ENCODE measurements at regions not wholly inside any gene's neighbourhood (a gene's known extent, or its start where the extent isn't known, plus 50 kb on each side); places are given as distances from the start of the nearest gene placed in this dataset.

- no peak overlapping the region for H3K4me3 ChIP-seq (ENCODE audit: control insufficient read depth in 1 of 7, extremely low read depth in 1 of 7, insufficient read depth in 4 of 7, low read depth in 2 of 7, low read length in 6 of 7)
- no peaks in the 10 kb centered on the region for H3K9me3 ChIP-seq (ENCODE audit: control extremely low read depth in 1 of 5, control insufficient read depth in 4 of 5, insufficient read depth in 2 of 5, low read depth in 1 of 5, low read length in 4 of 5)
- peaks cover 0 to 17% (median 5%) of the 10 kb centered on the region in 5 experiments for H3K27me3 ChIP-seq (replicated peaks in 2 of 5; ENCODE audit: control insufficient read depth in 4 of 5, insufficient read depth in 5 of 5, low read length in 4 of 5)
- WGBS (ENCODE audit: insufficient coverage): 99% methylated on average over 7 of the region's 7 CpGs
- H3K27ac ChIP-seq (ENCODE audit: insufficient read depth in 1 of 2, low read depth in 1 of 2, low read length in 2 of 2, poor library complexity in 1 of 2, severe bottlenecking in 2 of 2): no peak overlapping the region
- ChIA-PET CTCF (no interaction called here), POLR2A (no interaction called here)
- peaks cover 0 to 8% (median 2%) of the 10 kb centered on the region in 4 experiments for H3K4me1 ChIP-seq (ENCODE audit: control extremely low read depth in 1 of 4, control insufficient read depth in 4 of 4, insufficient read depth in 4 of 4, low read length in 3 of 4)
- H3K36me3 ChIP-seq (ENCODE audit: control insufficient read depth in 4 of 4, insufficient read depth in 4 of 4, low read length in 3 of 4): no peaks in the 10 kb centered on the region
- DNase-seq: no peak
Measured at GRCh38 chr11:122435540-122436187, 219.9 kb upstream of the UBASH3B start.

- peak in 2 of 3 donors; percentile 1 to 15 for DNase-seq
Measured at GRCh38 chr11:122434786-122435185, 220.7 kb upstream of the UBASH3B start.

GRCh38 chr11:122430490-122430889 lies 225.0 kb upstream of the UBASH3B start:
- POLR2A ChIA-PET: no interaction called here
- H3K36me3 ChIP-seq (ENCODE audit: control insufficient read depth in 4 of 4, insufficient read depth in 4 of 4, low read length in 3 of 4): no peaks in the 10 kb centered on the region
- H3K4me3 ChIP-seq (ENCODE audit: control insufficient read depth in 1 of 7, extremely low read depth in 1 of 7, insufficient read depth in 4 of 7, low read depth in 2 of 7, low read length in 6 of 7): no peak overlapping the region
- CTCF ChIA-PET: interaction anchor here (1.4 kb wide), 1 partner anchor 217 kb away, joined by 3 read pairs; no protein-coding TSS in a partner anchor
- no peaks in the 10 kb centered on the region for H3K4me1 ChIP-seq (ENCODE audit: control extremely low read depth in 1 of 4, control insufficient read depth in 4 of 4, insufficient read depth in 4 of 4, low read length in 3 of 4)
- no peak overlapping the region for H3K27ac ChIP-seq (ENCODE audit: insufficient read depth in 1 of 2, low read depth in 1 of 2, low read length in 2 of 2, poor library complexity in 1 of 2, severe bottlenecking in 2 of 2)
- 98% methylated on average over 4 of the region's 4 CpGs for WGBS (ENCODE audit: insufficient coverage)
- H3K9me3 ChIP-seq (ENCODE audit: control extremely low read depth in 1 of 5, control insufficient read depth in 4 of 5, insufficient read depth in 2 of 5, low read depth in 1 of 5, low read length in 4 of 5): no peaks in the 10 kb centered on the region
- no peak for DNase-seq
- H3K27me3 ChIP-seq (replicated peaks in 2 of 5; ENCODE audit: control insufficient read depth in 4 of 5, insufficient read depth in 5 of 5, low read length in 4 of 5): no peaks in the 10 kb centered on the region

More at GRCh38 chr11:122434786-122435185, 220.7 kb upstream of the UBASH3B start:
- H3K27ac ChIP-seq (ENCODE audit: insufficient read depth in 1 of 2, low read depth in 1 of 2, low read length in 2 of 2, poor library complexity in 1 of 2, severe bottlenecking in 2 of 2): no peak overlapping the region
- H3K4me1 ChIP-seq (ENCODE audit: control extremely low read depth in 1 of 4, control insufficient read depth in 4 of 4, insufficient read depth in 4 of 4, low read length in 3 of 4): peaks cover 0 to 1% (median 0%) of the 10 kb centered on the region in 4 experiments
- WGBS (ENCODE audit: insufficient coverage): no CpG with 5 or more reads among the region's 1 CpG
- peaks cover 0 to 10% (median 0%) of the 10 kb centered on the region in 5 experiments for H3K27me3 ChIP-seq (replicated peaks in 2 of 5; ENCODE audit: control insufficient read depth in 4 of 5, insufficient read depth in 5 of 5, low read length in 4 of 5)
- ChIA-PET POLR2A (no interaction called here), CTCF (no interaction called here)
- H3K9me3 ChIP-seq (ENCODE audit: control extremely low read depth in 1 of 5, control insufficient read depth in 4 of 5, insufficient read depth in 2 of 5, low read depth in 1 of 5, low read length in 4 of 5): no peaks in the 10 kb centered on the region
- no peak overlapping the region for H3K4me3 ChIP-seq (ENCODE audit: control insufficient read depth in 1 of 7, extremely low read depth in 1 of 7, insufficient read depth in 4 of 7, low read depth in 2 of 7, low read length in 6 of 7)
- no peaks in the 10 kb centered on the region for H3K36me3 ChIP-seq (ENCODE audit: control insufficient read depth in 4 of 4, insufficient read depth in 4 of 4, low read length in 3 of 4)

- Histone ChIP-seq H3K4me3 (ENCODE audit: control insufficient read depth in 1 of 7, extremely low read depth in 1 of 7, insufficient read depth in 4 of 7, low read depth in 2 of 7, low read length in 6 of 7) (no peak overlapping the region), H3K36me3 (ENCODE audit: control insufficient read depth in 4 of 4, insufficient read depth in 4 of 4, low read length in 3 of 4) (no peaks in the 10 kb centered on the region), H3K9me3 (ENCODE audit: control extremely low read depth in 1 of 5, control insufficient read depth in 4 of 5, insufficient read depth in 2 of 5, low read depth in 1 of 5, low read length in 4 of 5) (no peaks in the 10 kb centered on the region), H3K27me3 (replicated peaks in 2 of 5; ENCODE audit: control insufficient read depth in 4 of 5, insufficient read depth in 5 of 5, low read length in 4 of 5) (no peaks in the 10 kb centered on the region), H3K4me1 (ENCODE audit: control extremely low read depth in 1 of 4, control insufficient read depth in 4 of 4, insufficient read depth in 4 of 4, low read length in 3 of 4) (no peaks in the 10 kb centered on the region), H3K27ac (ENCODE audit: insufficient read depth in 1 of 2, low read depth in 1 of 2, low read length in 2 of 2, poor library complexity in 1 of 2, severe bottlenecking in 2 of 2) (no peak overlapping the region)
- ChIA-PET POLR2A (no interaction called here), CTCF (no interaction called here)
- DNase-seq: no peak
- WGBS (ENCODE audit: insufficient coverage): 80% methylated on average over 1 of the region's 2 CpGs
Measured at GRCh38 chr11:122426073-122426472, 229.4 kb upstream of the UBASH3B start.

GRCh38 chr11:122424636-122425035 lies 230.9 kb upstream of the UBASH3B start:
- no peaks in the 10 kb centered on the region for H3K9me3 ChIP-seq (ENCODE audit: control extremely low read depth in 1 of 5, control insufficient read depth in 4 of 5, insufficient read depth in 2 of 5, low read depth in 1 of 5, low read length in 4 of 5)
- no peaks in the 10 kb centered on the region for H3K36me3 ChIP-seq (ENCODE audit: control insufficient read depth in 4 of 4, insufficient read depth in 4 of 4, low read length in 3 of 4)
- no peak for DNase-seq
- H3K4me3 ChIP-seq (ENCODE audit: control insufficient read depth in 1 of 7, extremely low read depth in 1 of 7, insufficient read depth in 4 of 7, low read depth in 2 of 7, low read length in 6 of 7): no peak overlapping the region
- ChIA-PET POLR2A (no interaction called here), CTCF (interaction anchor here (0.5 kb wide), 1 partner anchor 719 kb away, joined by 7 read pairs; no protein-coding TSS in a partner anchor)
- H3K27me3 ChIP-seq (replicated peaks in 2 of 5; ENCODE audit: control insufficient read depth in 4 of 5, insufficient read depth in 5 of 5, low read length in 4 of 5): no peaks in the 10 kb centered on the region
- WGBS (ENCODE audit: insufficient coverage): no CpG with 5 or more reads among the region's 1 CpG
- no peak overlapping the region for H3K27ac ChIP-seq (ENCODE audit: insufficient read depth in 1 of 2, low read depth in 1 of 2, low read length in 2 of 2, poor library complexity in 1 of 2, severe bottlenecking in 2 of 2)
- H3K4me1 ChIP-seq (ENCODE audit: control extremely low read depth in 1 of 4, control insufficient read depth in 4 of 4, insufficient read depth in 4 of 4, low read length in 3 of 4): no peaks in the 10 kb centered on the region

GRCh38 chr11:122423886-122424285 lies 231.6 kb upstream of the UBASH3B start:
- H3K4me1 ChIP-seq (ENCODE audit: control extremely low read depth in 1 of 4, control insufficient read depth in 4 of 4, insufficient read depth in 4 of 4, low read length in 3 of 4): no peaks in the 10 kb centered on the region
- H3K27ac ChIP-seq (ENCODE audit: insufficient read depth in 1 of 2, low read depth in 1 of 2, low read length in 2 of 2, poor library complexity in 1 of 2, severe bottlenecking in 2 of 2): no peak overlapping the region
- WGBS (ENCODE audit: insufficient coverage): 100% methylated on average over 2 of the region's 3 CpGs
- DNase-seq: no peak
- H3K4me3 ChIP-seq (ENCODE audit: control insufficient read depth in 1 of 7, extremely low read depth in 1 of 7, insufficient read depth in 4 of 7, low read depth in 2 of 7, low read length in 6 of 7): no peak overlapping the region
- POLR2A ChIA-PET: no interaction called here
- H3K36me3 ChIP-seq (ENCODE audit: control insufficient read depth in 4 of 4, insufficient read depth in 4 of 4, low read length in 3 of 4): no peaks in the 10 kb centered on the region
- CTCF ChIA-PET: no interaction called here
- H3K9me3 ChIP-seq (ENCODE audit: control extremely low read depth in 1 of 5, control insufficient read depth in 4 of 5, insufficient read depth in 2 of 5, low read depth in 1 of 5, low read length in 4 of 5): no peaks in the 10 kb centered on the region
- H3K27me3 ChIP-seq (replicated peaks in 2 of 5; ENCODE audit: control insufficient read depth in 4 of 5, insufficient read depth in 5 of 5, low read length in 4 of 5): no peaks in the 10 kb centered on the region

- Histone ChIP-seq H3K36me3 (ENCODE audit: control insufficient read depth in 4 of 4, insufficient read depth in 4 of 4, low read length in 3 of 4) (no peaks in the 10 kb centered on the region), H3K4me1 (ENCODE audit: control extremely low read depth in 1 of 4, control insufficient read depth in 4 of 4, insufficient read depth in 4 of 4, low read length in 3 of 4) (no peaks in the 10 kb centered on the region), H3K9me3 (ENCODE audit: control extremely low read depth in 1 of 5, control insufficient read depth in 4 of 5, insufficient read depth in 2 of 5, low read depth in 1 of 5, low read length in 4 of 5) (no peaks in the 10 kb centered on the region), H3K4me3 (ENCODE audit: control insufficient read depth in 1 of 7, extremely low read depth in 1 of 7, insufficient read depth in 4 of 7, low read depth in 2 of 7, low read length in 6 of 7) (no peak overlapping the region), H3K27me3 (replicated peaks in 2 of 5; ENCODE audit: control insufficient read depth in 4 of 5, insufficient read depth in 5 of 5, low read length in 4 of 5) (no peaks in the 10 kb centered on the region), H3K27ac (ENCODE audit: insufficient read depth in 1 of 2, low read depth in 1 of 2, low read length in 2 of 2, poor library complexity in 1 of 2, severe bottlenecking in 2 of 2) (no peak overlapping the region)
- no peak for DNase-seq
- ChIA-PET CTCF (no interaction called here), POLR2A (no interaction called here)
- WGBS (ENCODE audit: insufficient coverage): no CpG with 5 or more reads among the region's 1 CpG
Measured at GRCh38 chr11:122423273-122423672, 232.2 kb upstream of the UBASH3B start.

All from common myeloid progenitor, CD34-positive (primary cell).